Smooth muscle cell (in vitro differentiated cells): ENCODE measurements at regions not wholly inside any gene's neighbourhood (a gene's known extent, or its start where the extent isn't known, plus 50 kb on each side); places are given as distances from the start of the nearest gene placed in this dataset.

Source experiments
- DNase-seq: peaks from one replicate; lab custom pipeline; 2025; ENCODE audit not compliant: unreplicated experiment; lab: John Stamatoyannopoulos, UW
- H2AFZ ChIP-seq: fragments of 200-600 bp; sonication (generic); 2 replicates; pipeline ENCODE4 v1.6.0; 2016; ENCODE audit warnings: antibody characterized with exemption, low read depth, mild to moderate bottlenecking
- H3F3A ChIP-seq: fragments of 200-600 bp; sonication (generic); 2 replicates; pipeline ENCODE4 v1.6.0; 2017; ENCODE audit warnings: antibody characterized with exemption, low read depth
- H3K27ac ChIP-seq: fragments of 200-600 bp; sonication (generic); 2 replicates; pipeline ENCODE4 v1.5.1; 2016; ENCODE audit warnings: low read depth, mild to moderate bottlenecking
- H3K27me3 ChIP-seq: fragments of 200-600 bp; sonication (generic); 2 replicates; pipeline ENCODE4 v1.6.1; 2016; ENCODE audit warnings: low read depth, mild to moderate bottlenecking
- H3K36me3 ChIP-seq: fragments of 200-600 bp; sonication (generic); 2 replicates; pipeline ENCODE4 v1.5.1; 2016; ENCODE audit warnings: low read depth
- H3K4me1 ChIP-seq: fragments of 200-600 bp; sonication (generic); 2 replicates; pipeline ENCODE4 v1.5.1; 2016; ENCODE audit warnings: low read depth
- H3K4me2 ChIP-seq: fragments of 200-600 bp; sonication (generic); 2 replicates; pipeline ENCODE4 v1.6.0; 2016; ENCODE audit warnings: mild to moderate bottlenecking
- H3K4me3 ChIP-seq: fragments of 200-600 bp; sonication (generic); 2 replicates; pipeline ENCODE4 v1.5.1; 2016; ENCODE audit warnings: mild to moderate bottlenecking
- H3K79me2 ChIP-seq: fragments of 200-600 bp; sonication (generic); 2 replicates; pipeline ENCODE4 v1.6.0; 2016; ENCODE audit warnings: low read depth, mild to moderate bottlenecking
- H3K9ac ChIP-seq: fragments of 200-600 bp; sonication (generic); 2 replicates; pipeline ENCODE4 v1.6.0; 2016; ENCODE audit warnings: low read depth
- H3K9me3 ChIP-seq: fragments of 200-600 bp; sonication (generic); replicated peaks from 2 replicates; pipeline ENCODE4 v1.5.1; 2016; ENCODE audit warnings: low read depth
- H4K20me1 ChIP-seq: fragments of 200-600 bp; sonication (generic); 2 replicates; pipeline ENCODE4 v1.6.0; 2016; ENCODE audit warnings: low read depth
- CTCF ChIP-seq: fragments of 200-600 bp; sonication (generic); IDR thresholded peaks from 2 replicates; pipeline ENCODE4 v1.5.1; 2017; ENCODE audit warnings: borderline replicate concordance, mild to moderate bottlenecking, antibody characterized with exemption; ENCODE audit not compliant: insufficient read depth, poor library complexity, severe bottlenecking
- WGBS: methylation state at CpG from one replicate; pipeline ENCODE4 v1.1.7; 2016; ENCODE audit warnings: low lambda C conversion rate; 5-methylcytosine and 5-hydroxymethylcytosine counted together

GRCh38 chr12:83642205-83642604, 955.5 kb downstream of the TMTC2 start:
- Histone ChIP-seq H3K9me3 (no peaks in the 10 kb centered on the region), H3F3A (no peaks in the 10 kb centered on the region), H3K27ac (no peak overlapping the region), H3K4me1 (no peaks in the 10 kb centered on the region), H2AFZ (no peak overlapping the region), H3K4me2 (no peak overlapping the region), H3K9ac (no peak overlapping the region), H3K4me3 (no peak overlapping the region), H3K27me3 (no peaks in the 10 kb centered on the region), H3K36me3 (no peaks in the 10 kb centered on the region), H3K79me2 (no peaks in the 10 kb centered on the region), H4K20me1 (no peaks in the 10 kb centered on the region)
- no peak for DNase-seq
- TF ChIP-seq CTCF = no peak
- WGBS = 93% methylated on average over 3 of the region's 3 CpGs

GRCh38 chr12:83641789-83642188, 955.1 kb downstream of the TMTC2 start:
- Histone ChIP-seq H4K20me1 (no peaks in the 10 kb centered on the region), H3K9ac (no peak overlapping the region), H3K27ac (no peak overlapping the region), H3K79me2 (no peaks in the 10 kb centered on the region), H3K4me2 (no peak overlapping the region), H2AFZ (no peak overlapping the region), H3K4me1 (no peaks in the 10 kb centered on the region), H3K27me3 (no peaks in the 10 kb centered on the region), H3K4me3 (no peak overlapping the region), H3K36me3 (no peaks in the 10 kb centered on the region), H3K9me3 (no peaks in the 10 kb centered on the region), H3F3A (no peaks in the 10 kb centered on the region)
- no peak for TF ChIP-seq CTCF
- WGBS = 94% methylated on average over 3 of the region's 3 CpGs
- no peak for DNase-seq

GRCh38 chr12:83634726-83635267, 948.1 kb downstream of the TMTC2 start:
- no peak overlapping the region for H3K4me3 ChIP-seq
- H3F3A ChIP-seq = no peaks in the 10 kb centered on the region
- H4K20me1 ChIP-seq = no peaks in the 10 kb centered on the region
- H3K4me2 ChIP-seq = no peak overlapping the region
- no peaks in the 10 kb centered on the region for H3K4me1 ChIP-seq
- TF ChIP-seq CTCF = no peak
- H2AFZ ChIP-seq = no peak overlapping the region
- H3K27me3 ChIP-seq = no peaks in the 10 kb centered on the region
- 60% methylated on average over 4 of the region's 4 CpGs for WGBS
- DNase-seq = no peak
- H3K79me2 ChIP-seq = no peaks in the 10 kb centered on the region
- no peaks in the 10 kb centered on the region for H3K36me3 ChIP-seq
- H3K9me3 ChIP-seq = no peaks in the 10 kb centered on the region
- no peak overlapping the region for H3K9ac ChIP-seq
- H3K27ac ChIP-seq = no peak overlapping the region

GRCh38 chr12:83630526-83630925, 943.8 kb downstream of the TMTC2 start:
- Histone ChIP-seq H3K79me2 (no peaks in the 10 kb centered on the region), H3K4me1 (no peaks in the 10 kb centered on the region), H3K9ac (no peak overlapping the region), H3K27me3 (no peaks in the 10 kb centered on the region), H3K4me3 (no peak overlapping the region), H3K27ac (no peak overlapping the region), H3F3A (no peaks in the 10 kb centered on the region), H3K36me3 (no peaks in the 10 kb centered on the region), H3K4me2 (no peak overlapping the region), H2AFZ (no peak overlapping the region), H4K20me1 (no peaks in the 10 kb centered on the region), H3K9me3 (no peaks in the 10 kb centered on the region)
- WGBS = 90% methylated on average over 1 of the region's 1 CpG
- DNase-seq = no peak
- no peak for TF ChIP-seq CTCF
